Muscle layer of duodenum (tissue), 2 donors: ENCODE measurements at regions not wholly inside any gene's neighbourhood (a gene's known extent, or its start where the extent isn't known, plus 50 kb on each side); places are given as distances from the start of the nearest gene placed in this dataset.

Experiments used
- H3K27ac ChIP-seq: one replicate; pipeline ENCODE4 v1.7.0; 2013; ENCODE audit warnings: mild to moderate bottlenecking, low read length
- H3K27me3 ChIP-seq: one replicate; pipeline ENCODE4 v1.7.0; 2013; ENCODE audit warnings: low read depth, mild to moderate bottlenecking, control low read depth, low read length
- H3K36me3 ChIP-seq, 2 donors: one replicate each; pipeline ENCODE4 v1.7.0; 2013; ENCODE audit warnings: low read length in 2 of 2, control low read depth in 1 of 2, mild to moderate bottlenecking in 1 of 2; ENCODE audit not compliant: insufficient read depth in 2 of 2, control insufficient read depth in 1 of 2
- H3K4me1 ChIP-seq, 2 donors: one replicate each; pipeline ENCODE4 v1.7.0; 2013; ENCODE audit warnings: low read length in 2 of 2, mild to moderate bottlenecking in 2 of 2, control low read depth in 1 of 2, moderate library complexity in 1 of 2; ENCODE audit not compliant: insufficient read depth in 2 of 2, control insufficient read depth in 1 of 2
- H3K4me3 ChIP-seq, 2 donors: one replicate each; pipeline ENCODE4 v1.7.0; 2013; ENCODE audit warnings: low read length in 2 of 2, low read depth in 1 of 2, mild to moderate bottlenecking in 1 of 2
- H3K9me3 ChIP-seq, 2 donors: one replicate each; pipeline ENCODE4 v1.7.0; 2013; ENCODE audit warnings: low read length in 2 of 2, control low read depth in 1 of 2, mild to moderate bottlenecking in 1 of 2; ENCODE audit not compliant: control insufficient read depth in 1 of 2
- donor health status: healthy.

- H3K4me3 ChIP-seq = no peak overlapping the region
- H3K27me3 ChIP-seq = no peaks in the 10 kb centered on the region
- peaks cover 0 to 3% of the 10 kb centered on the region in 2 donors for H3K36me3 ChIP-seq
- no peak overlapping the region for H3K27ac ChIP-seq
- H3K4me1 ChIP-seq = no peaks in the 10 kb centered on the region
- no peaks in the 10 kb centered on the region for H3K9me3 ChIP-seq
Measured at GRCh38 chr11:95508219-95508890, 277.4 kb upstream of the SESN3 start.

GRCh38 chr11:95507794-95508193 is 276.8 kb upstream of the SESN3 start:
- Histone ChIP-seq H3K27ac (no peak overlapping the region), H3K9me3 (no peaks in the 10 kb centered on the region), H3K4me1 (no peaks in the 10 kb centered on the region), H3K36me3 (peaks cover 0 to 3% of the 10 kb centered on the region in 2 donors), H3K4me3 (no peak overlapping the region), H3K27me3 (no peaks in the 10 kb centered on the region)

- H3K36me3 ChIP-seq = no peaks in the 10 kb centered on the region
- no peak overlapping the region for H3K4me3 ChIP-seq
- no peaks in the 10 kb centered on the region for H3K27me3 ChIP-seq
- no peaks in the 10 kb centered on the region for H3K9me3 ChIP-seq
- H3K27ac ChIP-seq = no peak overlapping the region
- no peaks in the 10 kb centered on the region for H3K4me1 ChIP-seq
Measured at GRCh38 chr11:95506777-95507176, 275.8 kb upstream of the SESN3 start.

GRCh38 chr11:95505927-95506426 is 275.0 kb upstream of the SESN3 start:
- Histone ChIP-seq H3K4me1 (no peaks in the 10 kb centered on the region), H3K4me3 (no peak overlapping the region), H3K27ac (no peak overlapping the region), H3K36me3 (no peaks in the 10 kb centered on the region), H3K27me3 (no peaks in the 10 kb centered on the region), H3K9me3 (no peaks in the 10 kb centered on the region)

GRCh38 chr11:95503047-95503446 is 272.0 kb upstream of the SESN3 start:
- Histone ChIP-seq H3K36me3 (no peaks in the 10 kb centered on the region), H3K4me3 (no peak overlapping the region), H3K4me1 (no peaks in the 10 kb centered on the region), H3K9me3 (peaks cover 0 to 2% of the 10 kb centered on the region in 2 donors), H3K27me3 (no peaks in the 10 kb centered on the region), H3K27ac (no peak overlapping the region)

- no peak overlapping the region for H3K4me3 ChIP-seq
- H3K27me3 ChIP-seq = no peaks in the 10 kb centered on the region
- H3K27ac ChIP-seq = no peak overlapping the region
- H3K4me1 ChIP-seq = no peaks in the 10 kb centered on the region
- no peaks in the 10 kb centered on the region for H3K36me3 ChIP-seq
- peaks cover 0 to 2% of the 10 kb centered on the region in 2 donors for H3K9me3 ChIP-seq
Measured at GRCh38 chr11:95502522-95502921, 271.5 kb upstream of the SESN3 start.

- peaks cover 0 to 2% of the 10 kb centered on the region in 2 donors for H3K9me3 ChIP-seq
- H3K36me3 ChIP-seq = no peaks in the 10 kb centered on the region
- no peak overlapping the region for H3K4me3 ChIP-seq
- H3K4me1 ChIP-seq = no peaks in the 10 kb centered on the region
- no peak overlapping the region for H3K27ac ChIP-seq
- H3K27me3 ChIP-seq = no peaks in the 10 kb centered on the region
Measured at GRCh38 chr11:95501761-95502266, 270.8 kb upstream of the SESN3 start.

GRCh38 chr11:95500466-95500865 is 269.5 kb upstream of the SESN3 start:
- Histone ChIP-seq H3K36me3 (no peaks in the 10 kb centered on the region), H3K9me3 (peaks cover 0 to 2% of the 10 kb centered on the region in 2 donors), H3K4me1 (no peaks in the 10 kb centered on the region), H3K4me3 (no peak overlapping the region), H3K27ac (no peak overlapping the region), H3K27me3 (no peaks in the 10 kb centered on the region)

GRCh38 chr11:95499516-95500135 is 268.6 kb upstream of the SESN3 start:
- Histone ChIP-seq H3K36me3 (no peaks in the 10 kb centered on the region), H3K4me3 (no peak overlapping the region), H3K9me3 (peaks cover 0 to 2% of the 10 kb centered on the region in 2 donors), H3K27ac (no peak overlapping the region), H3K4me1 (no peaks in the 10 kb centered on the region), H3K27me3 (no peaks in the 10 kb centered on the region)

GRCh38 chr11:95498722-95499425 is 267.9 kb upstream of the SESN3 start:
- Histone ChIP-seq H3K36me3 (no peaks in the 10 kb centered on the region), H3K27ac (no peak overlapping the region), H3K9me3 (peaks cover 0 to 2% of the 10 kb centered on the region in 2 donors), H3K4me1 (no peaks in the 10 kb centered on the region), H3K27me3 (no peaks in the 10 kb centered on the region), H3K4me3 (no peak overlapping the region)

GRCh38 chr11:95496901-95497300 is 265.9 kb upstream of the SESN3 start:
- Histone ChIP-seq H3K36me3 (no peaks in the 10 kb centered on the region), H3K4me1 (no peaks in the 10 kb centered on the region), H3K4me3 (no peak overlapping the region), H3K27ac (no peak overlapping the region), H3K9me3 (peaks cover 0 to 4% of the 10 kb centered on the region in 2 donors), H3K27me3 (no peaks in the 10 kb centered on the region)
